ENCODE measurements at regions not wholly inside any gene's neighbourhood (a gene's known extent, or its start where the extent isn't known, plus 50 kb on each side); places are given as distances from the start of the nearest gene placed in this dataset.

GRCh38 chr3:188097791-188098190 is 56.2 kb upstream of the LPP start:
- no peaks in the 10 kb centered on the region for H3K27me3 ChIP-seq
- no peaks in the 10 kb centered on the region for H3K36me3 ChIP-seq
- peaks cover 0 to 15% (median 0%) of the 10 kb centered on the region in 9 donors for H3K4me1 ChIP-seq
- H3K27ac ChIP-seq, result peak overlapping the region in 8 of 10 donors; percentile 10 to 79 (median 52)
- no peak overlapping the region for H3K4me3 ChIP-seq
- 36 to 46% methylated on average over 7 of the region's 7 CpGs for WGBS, 2 donors
- peaks cover 0 to 20% (median 0%) of the 10 kb centered on the region in 11 donors for H3K9me3 ChIP-seq
- no peak for TF ChIP-seq CTCF (IDR thresholded peaks at IDR 0.05)
- DNase-seq (peak in 1 of 2 donors; percentile 33), ATAC-seq (peak; percentile 63 to 97 (median 89))
- intact Hi-C loops (cut with DNase I), result no loop called here

- Histone ChIP-seq H3K27me3 (no peaks in the 10 kb centered on the region), H3K4me1 (peaks cover 0 to 15% (median 0%) of the 10 kb centered on the region in 9 donors), H3K9me3 (peaks cover 0 to 20% (median 0%) of the 10 kb centered on the region in 11 donors), H3K27ac (no peak overlapping the region), H3K36me3 (no peaks in the 10 kb centered on the region), H3K4me3 (no peak overlapping the region)
- intact Hi-C loops (cut with DNase I), result no loop called here
- TF ChIP-seq CTCF (IDR thresholded peaks at IDR 0.05), result no peak
- WGBS, 2 donors, result 57 to 61% methylated on average over 6 of the region's 6 CpGs
- no peak for DNase-seq
- ATAC-seq, result no peak
Measured at GRCh38 chr3:188099907-188100306, 54.0 kb upstream of the LPP start.

- Histone ChIP-seq H3K4me1 (peaks cover 0 to 6% (median 0%) of the 10 kb centered on the region in 9 donors), H3K9me3 (peaks cover 0 to 20% (median 0%) of the 10 kb centered on the region in 11 donors), H3K27me3 (no peaks in the 10 kb centered on the region), H3K36me3 (no peaks in the 10 kb centered on the region), H3K27ac (no peak overlapping the region), H3K4me3 (no peak overlapping the region)
- no peak for DNase-seq
- intact Hi-C loops (cut with DNase I), result no loop called here
- no peak for ATAC-seq
- TF ChIP-seq CTCF (IDR thresholded peaks at IDR 0.05), result no peak
- 85 to 87% methylated on average over 6 of the region's 6 CpGs for WGBS, 2 donors
Measured at GRCh38 chr3:188102861-188103547, 51.0 kb upstream of the LPP start.

- ATAC-seq (no peak), DNase-seq (no peak)
- H3K27ac ChIP-seq, result no peak overlapping the region
- no peaks in the 10 kb centered on the region for H3K36me3 ChIP-seq
- intact Hi-C loops (cut with DNase I), result no loop called here
- no peak overlapping the region for H3K4me3 ChIP-seq
- no peak for TF ChIP-seq CTCF (IDR thresholded peaks at IDR 0.05)
- peaks cover 0 to 20% (median 0%) of the 10 kb centered on the region in 11 donors for H3K9me3 ChIP-seq
- H3K4me1 ChIP-seq, result no peaks in the 10 kb centered on the region
- WGBS, 2 donors, result 94 to 95% methylated on average over 5 of the region's 5 CpGs
- H3K27me3 ChIP-seq, result no peaks in the 10 kb centered on the region
Measured at GRCh38 chr3:188104050-188104449, 49.9 kb upstream of the LPP start.
